ENCODE measurements at regions not wholly inside any gene's neighbourhood (a gene's known extent, or its start where the extent isn't known, plus 50 kb on each side); places are given as distances from the start of the nearest gene placed in this dataset.
"Not testable (repeated sequence)": the region's sequence is repeated elsewhere in the genome, so short reads cannot be mapped to it uniquely, and the experiment has no call there.

DNA sequence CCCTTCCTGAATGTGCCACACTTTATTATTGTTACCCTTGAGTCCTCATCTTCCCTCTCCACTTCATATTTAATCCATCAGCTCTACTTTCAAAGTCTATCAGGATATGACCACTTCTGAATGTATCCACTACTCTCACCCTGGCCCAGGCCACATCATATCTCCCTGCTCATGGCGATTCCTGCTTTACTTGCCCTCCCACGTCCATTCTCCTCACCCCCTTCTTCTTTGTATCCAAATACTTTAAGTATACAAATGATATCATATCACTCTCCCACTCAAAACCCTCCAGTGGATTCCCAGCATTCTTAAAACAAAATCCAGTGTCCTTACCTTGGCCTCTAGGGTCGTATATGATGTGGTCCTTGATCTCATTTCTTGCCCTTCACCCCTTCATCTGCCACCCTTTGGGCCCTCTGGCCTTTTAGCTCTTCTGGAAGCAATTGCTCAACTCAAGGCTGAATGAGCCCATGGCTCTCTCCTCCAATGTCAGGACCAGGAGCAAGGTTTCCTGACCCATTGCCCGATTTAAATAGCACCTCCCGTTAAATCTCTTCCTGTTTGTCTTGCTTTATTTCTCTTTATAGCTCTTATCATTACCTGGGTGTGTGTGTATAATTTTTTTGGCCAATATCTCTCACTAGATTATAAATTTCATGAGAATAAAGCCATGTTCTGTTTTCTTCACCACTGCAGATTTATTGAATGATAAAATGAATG is 205.9 kb upstream of the ECI2 start:
- TF ChIP-seq CTCF (IDR thresholded peaks at IDR 0.05), result no peak
- Mint-ChIP-seq H3K9me3 (ENCODE audit: low read depth) (peaks cover 15% of the 10 kb centered on the region), H3K27ac (ENCODE audit: unreplicated experiment) (no peak overlapping the region), H3K4me1 (ENCODE audit: low read depth) (peaks cover 37% of the 10 kb centered on the region), H3K27me3 (ENCODE audit: low read depth) (no peaks in the 10 kb centered on the region), H3K4me3 (ENCODE audit: unreplicated experiment) (no peak overlapping the region), H3K36me3 (ENCODE audit: low read depth) (no peaks in the 10 kb centered on the region)
- DNase-seq (ENCODE audit: low spot score), result no peak

DNA sequence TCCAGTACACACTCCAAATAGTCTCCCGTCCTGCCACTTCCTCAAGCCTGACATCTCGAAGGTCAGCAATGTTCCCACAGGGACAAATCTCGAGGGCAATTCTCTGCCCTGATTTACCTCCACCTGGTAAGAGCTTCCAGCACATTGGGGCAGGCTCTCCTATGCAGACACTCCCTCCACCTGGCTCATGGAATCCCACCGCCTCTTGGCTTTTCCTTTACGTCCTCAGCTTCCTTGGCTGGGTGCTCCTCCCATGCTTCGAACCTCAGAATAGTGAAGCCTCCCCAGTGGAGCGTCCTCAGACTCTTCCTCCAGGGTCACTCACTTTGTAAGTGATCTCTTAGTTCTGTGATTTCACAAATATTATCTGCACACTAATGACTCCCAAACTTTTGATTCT is 205.2 kb upstream of the ECI2 start:
- Mint-ChIP-seq H3K27ac (ENCODE audit: unreplicated experiment) (no peak overlapping the region), H3K4me3 (ENCODE audit: unreplicated experiment) (no peak overlapping the region), H3K9me3 (ENCODE audit: low read depth) (peaks cover 15% of the 10 kb centered on the region), H3K36me3 (ENCODE audit: low read depth) (no peaks in the 10 kb centered on the region), H3K4me1 (ENCODE audit: low read depth) (peaks cover 35% of the 10 kb centered on the region), H3K27me3 (ENCODE audit: low read depth) (no peaks in the 10 kb centered on the region)
- DNase-seq (ENCODE audit: low spot score), result no peak
- TF ChIP-seq CTCF (IDR thresholded peaks at IDR 0.05), result no peak

DNA sequence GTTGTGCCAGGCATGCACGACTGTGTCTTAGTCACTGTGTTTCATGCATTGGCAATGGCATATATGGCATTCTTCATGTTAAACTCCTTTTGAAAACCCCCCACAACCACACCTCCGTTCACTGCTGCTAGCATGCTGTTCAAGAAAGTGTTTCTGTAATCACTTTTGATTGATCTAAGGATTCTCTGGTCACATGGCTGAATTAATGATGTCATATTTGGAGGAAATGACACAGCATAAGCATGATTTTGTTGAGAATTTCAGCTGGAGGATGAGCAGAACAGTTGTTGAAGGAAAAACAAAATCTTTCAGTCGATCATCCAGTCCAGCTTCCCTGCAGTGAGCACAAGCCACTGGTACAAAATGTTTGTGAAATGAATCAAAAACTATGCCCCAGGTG is 203.5 kb upstream of the ECI2 start:
- no peak for TF ChIP-seq CTCF (IDR thresholded peaks at IDR 0.05)
- H3K4me1 Mint-ChIP-seq (ENCODE audit: low read depth), result peaks cover 22% of the 10 kb centered on the region
- H3K36me3 Mint-ChIP-seq (ENCODE audit: low read depth), result no peaks in the 10 kb centered on the region
- no peak overlapping the region for H3K27ac Mint-ChIP-seq (ENCODE audit: unreplicated experiment)
- H3K4me3 Mint-ChIP-seq (ENCODE audit: unreplicated experiment), result no peak overlapping the region
- no peak for DNase-seq (ENCODE audit: low spot score)
- peaks cover 15% of the 10 kb centered on the region for H3K9me3 Mint-ChIP-seq (ENCODE audit: low read depth)
- no peaks in the 10 kb centered on the region for H3K27me3 Mint-ChIP-seq (ENCODE audit: low read depth)

GRCh38 chr6:4336778-4337442 is 201.5 kb upstream of the ECI2 start:
- no peaks in the 10 kb centered on the region for H3K27me3 Mint-ChIP-seq (ENCODE audit: low read depth)
- no peak overlapping the region for H3K4me3 Mint-ChIP-seq (ENCODE audit: unreplicated experiment)
- no peak overlapping the region for H3K27ac Mint-ChIP-seq (ENCODE audit: unreplicated experiment)
- peaks cover 13% of the 10 kb centered on the region for H3K4me1 Mint-ChIP-seq (ENCODE audit: low read depth)
- DNase-seq (ENCODE audit: low spot score), result no peak
- TF ChIP-seq CTCF (IDR thresholded peaks at IDR 0.05), result no peak
- no peaks in the 10 kb centered on the region for H3K36me3 Mint-ChIP-seq (ENCODE audit: low read depth)
- H3K9me3 Mint-ChIP-seq (ENCODE audit: low read depth), result peaks cover 12% of the 10 kb centered on the region

DNA sequence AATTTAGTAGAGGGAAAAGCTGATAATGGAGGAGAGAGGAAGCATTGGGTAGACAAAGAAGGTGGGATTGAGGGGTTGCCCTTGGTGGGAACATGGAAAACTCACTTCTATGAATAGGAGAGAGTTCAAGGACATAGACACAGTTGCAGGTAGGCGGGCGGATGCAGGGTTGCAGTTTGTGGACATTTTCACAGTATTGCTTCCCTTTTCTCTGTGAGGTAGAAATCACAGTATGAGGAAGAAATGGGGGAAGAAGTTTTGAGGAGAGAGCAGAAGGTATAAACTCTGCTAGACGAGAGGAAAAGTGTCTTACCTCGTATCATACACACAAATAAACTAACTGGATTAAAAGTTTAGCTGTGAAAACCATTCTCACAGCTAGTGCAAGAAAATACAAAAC is 200.7 kb upstream of the ECI2 start:
- no peak for TF ChIP-seq CTCF (IDR thresholded peaks at IDR 0.05)
- Mint-ChIP-seq H3K27ac (ENCODE audit: unreplicated experiment) (no peak overlapping the region), H3K36me3 (ENCODE audit: low read depth) (no peaks in the 10 kb centered on the region), H3K4me1 (ENCODE audit: low read depth) (peaks cover 13% of the 10 kb centered on the region), H3K27me3 (ENCODE audit: low read depth) (no peaks in the 10 kb centered on the region), H3K4me3 (ENCODE audit: unreplicated experiment) (no peak overlapping the region), H3K9me3 (ENCODE audit: low read depth) (peaks cover 12% of the 10 kb centered on the region)
- no peak for DNase-seq (ENCODE audit: low spot score)

DNA sequence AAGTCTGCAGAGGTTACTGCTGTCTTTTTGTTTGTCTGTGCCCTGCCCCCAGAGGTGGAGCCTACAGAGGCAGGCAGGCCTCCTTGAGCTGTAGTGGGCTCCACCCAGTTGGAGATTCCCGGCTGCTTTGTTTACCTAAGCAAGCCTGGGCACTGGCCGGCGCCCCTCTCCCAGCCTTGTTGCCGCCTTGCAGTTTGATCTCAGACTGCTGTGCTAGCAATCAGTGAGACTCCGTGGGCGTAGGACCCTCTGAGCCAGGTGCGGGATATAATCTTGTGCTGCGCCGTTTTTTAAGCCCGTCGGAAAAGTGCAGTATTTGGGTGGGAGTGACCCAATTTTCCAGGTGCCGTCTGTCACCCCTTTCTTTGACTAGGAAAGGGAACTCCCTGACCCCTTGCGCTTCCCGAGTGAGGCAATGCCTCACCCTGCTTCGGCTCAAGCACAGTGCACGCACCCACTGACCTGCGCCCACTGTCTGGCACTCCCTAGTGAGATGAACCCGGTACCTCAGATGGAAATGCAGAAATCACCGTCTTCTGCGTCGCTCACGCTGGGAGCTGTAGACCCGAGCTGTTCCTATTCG is 198.9 kb upstream of the ECI2 start:
- not testable (repeated sequence) for DNase-seq (ENCODE audit: low spot score); H3K4me1 Mint-ChIP-seq (ENCODE audit: low read depth); H3K9me3 Mint-ChIP-seq (ENCODE audit: low read depth); H3K27me3 Mint-ChIP-seq (ENCODE audit: low read depth); H3K4me3 Mint-ChIP-seq (ENCODE audit: unreplicated experiment); H3K36me3 Mint-ChIP-seq (ENCODE audit: low read depth); H3K27ac Mint-ChIP-seq (ENCODE audit: unreplicated experiment)

Data from chondrocyte (in vitro differentiated cells).